ENCODE measurements at regions not wholly inside any gene's neighbourhood (a gene's known extent, or its start where the extent isn't known, plus 50 kb on each side); places are given as distances from the start of the nearest gene placed in this dataset.

- TF ChIP-seq CTCF (IDR thresholded peaks at IDR 0.05; ENCODE audit: low read depth, low read length) (no peak), EZH2phosphoT487 (IDR thresholded peaks at IDR 0.05; ENCODE audit: low read depth) (no peak)
These were observed 280.2 kb downstream of the KCNJ3 start for GRCh38 chr2:154978710-154979109.
